Thyroid gland (tissue), 4 donors: ENCODE measurements at regions not wholly inside any gene's neighbourhood (a gene's known extent, or its start where the extent isn't known, plus 50 kb on each side); places are given as distances from the start of the nearest gene placed in this dataset.

Source experiments
- DNase-seq, 2 donors: peaks; one replicate each; pipeline ENCODE4 v3.0.0-alpha.2; 2019
- H3K27ac ChIP-seq, 3 donors: fragments of 200-600 bp; sonication (generic); 1 replicate in 2 of 3; 2 replicates in 1 of 3; pipeline ENCODE4 v1.5.1; 2016 to 2019; ENCODE audit warnings: mild to moderate bottlenecking in 1 of 3, moderate library complexity in 1 of 3
- H3K27me3 ChIP-seq: fragments of 200-600 bp; sonication (generic); one replicate; pipeline ENCODE4 v1.5.1; 2019
- H3K36me3 ChIP-seq, 2 donors: fragments of 200-600 bp; sonication (generic); one replicate each; pipeline ENCODE4 v1.5.1; 2016 to 2019
- H3K4me1 ChIP-seq, 2 donors: fragments of 200-600 bp; sonication (generic); one replicate each; pipeline ENCODE4 v1.5.1; 2017 to 2019
- H3K4me3 ChIP-seq, 3 donors: fragments of 200-600 bp; sonication (generic); replicated peaks in 1 of 3; 1 replicate in 2 of 3; 2 replicates in 1 of 3; pipeline ENCODE4 v1.5.1; 2016; ENCODE audit warnings: mild to moderate bottlenecking in 1 of 3
- H3K9me3 ChIP-seq: fragments of 200-600 bp; sonication (generic); one replicate; pipeline ENCODE4 v1.5.1; 2017
- POLR2A ChIP-seq, 2 donors: fragments of 450-650 bp; IDR thresholded peaks; one replicate each; pipeline ENCODE4 v1.6.1; 2017; ENCODE audit warnings: antibody characterized with exemption in 2 of 2, mild to moderate bottlenecking in 2 of 2, moderate library complexity in 1 of 2
- WGBS, 2 donors: methylation state at CpG; one replicate each; pipeline ENCODE4 v1.1.5; 2017; 5-methylcytosine and 5-hydroxymethylcytosine counted together
- intact Hi-C: fragments of 100-400 bp; cut with DNase I; formaldehyde crosslinking; loops from one replicate; pipeline ENCODE4 v1.15.1; 2023
- TF ChIP-seq, protein P1 (sequence below), 6 experiments: fragments of 200-600 bp in 3 of 6; fragments of 450-650 bp in 3 of 6; sonication (generic) in 3 of 6; IDR thresholded peaks; one replicate each; pipeline ENCODE4 v1.5.1; 2016 to 2019; ENCODE audit warnings: antibody characterized with exemption in 6 of 6, mild to moderate bottlenecking in 2 of 6, inconsistent platforms in 1 of 6, moderate library complexity in 1 of 6

DNA sequence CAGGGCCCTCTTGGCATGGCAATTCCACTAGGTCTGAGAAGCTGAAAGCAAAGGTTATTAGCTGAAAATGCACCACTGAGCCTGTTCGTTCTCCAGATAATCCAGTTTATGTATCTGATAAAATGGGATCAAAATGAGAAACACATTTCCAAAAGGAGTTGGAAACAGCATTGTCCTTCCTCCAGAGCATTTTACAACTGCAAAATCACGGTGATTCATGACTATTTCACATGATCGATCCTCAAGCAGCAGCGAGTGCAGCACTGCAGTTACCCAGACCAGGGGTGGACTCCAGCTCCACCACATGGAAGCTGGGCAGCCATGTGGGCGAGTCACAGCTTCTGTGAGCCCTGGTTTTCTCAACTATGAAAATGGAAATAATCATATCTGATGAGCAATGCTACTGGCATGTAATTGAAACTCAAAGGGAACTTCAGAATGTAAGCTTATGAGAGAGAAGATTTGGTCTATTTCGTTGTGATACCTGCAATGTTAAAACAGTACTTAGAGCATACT is 78.7 kb upstream of the MSX1 start:
- Histone ChIP-seq H3K27ac (no peak overlapping the region), H3K36me3 (no peaks in the 10 kb centered on the region), H3K4me1 (no peaks in the 10 kb centered on the region), H3K27me3 (no peaks in the 10 kb centered on the region), H3K9me3 (no peaks in the 10 kb centered on the region), H3K4me3 (no peak overlapping the region)
- intact Hi-C loops, result no loop called here
- TF ChIP-seq, protein P1, sequence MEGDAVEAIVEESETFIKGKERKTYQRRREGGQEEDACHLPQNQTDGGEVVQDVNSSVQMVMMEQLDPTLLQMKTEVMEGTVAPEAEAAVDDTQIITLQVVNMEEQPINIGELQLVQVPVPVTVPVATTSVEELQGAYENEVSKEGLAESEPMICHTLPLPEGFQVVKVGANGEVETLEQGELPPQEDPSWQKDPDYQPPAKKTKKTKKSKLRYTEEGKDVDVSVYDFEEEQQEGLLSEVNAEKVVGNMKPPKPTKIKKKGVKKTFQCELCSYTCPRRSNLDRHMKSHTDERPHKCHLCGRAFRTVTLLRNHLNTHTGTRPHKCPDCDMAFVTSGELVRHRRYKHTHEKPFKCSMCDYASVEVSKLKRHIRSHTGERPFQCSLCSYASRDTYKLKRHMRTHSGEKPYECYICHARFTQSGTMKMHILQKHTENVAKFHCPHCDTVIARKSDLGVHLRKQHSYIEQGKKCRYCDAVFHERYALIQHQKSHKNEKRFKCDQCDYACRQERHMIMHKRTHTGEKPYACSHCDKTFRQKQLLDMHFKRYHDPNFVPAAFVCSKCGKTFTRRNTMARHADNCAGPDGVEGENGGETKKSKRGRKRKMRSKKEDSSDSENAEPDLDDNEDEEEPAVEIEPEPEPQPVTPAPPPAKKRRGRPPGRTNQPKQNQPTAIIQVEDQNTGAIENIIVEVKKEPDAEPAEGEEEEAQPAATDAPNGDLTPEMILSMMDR (IDR thresholded peaks at IDR 0.05), result no peak
- 82 to 92% methylated on average over 6 of the region's 6 CpGs for whole genome bisulfite sequencing, 2 donors
- no peak for DNase-seq

DNA sequence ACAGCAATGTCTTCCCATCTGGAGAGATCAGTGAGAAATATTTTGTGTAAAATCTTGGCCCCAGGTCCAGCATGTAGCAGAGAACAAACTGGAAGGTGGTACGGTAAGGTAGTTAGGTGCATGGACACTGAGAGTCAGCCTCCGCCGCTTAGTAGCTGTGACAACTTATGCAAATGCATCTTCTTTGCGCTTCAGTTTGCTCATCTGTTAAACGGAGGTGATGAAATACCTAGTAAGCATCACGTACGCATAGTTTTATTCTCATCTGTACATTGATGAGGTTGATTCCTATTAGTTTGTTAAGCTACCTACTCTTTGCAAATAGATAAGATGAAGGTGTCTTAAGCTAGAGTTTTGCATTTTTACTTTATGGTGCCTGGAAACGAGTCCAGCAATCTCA is 80.0 kb upstream of the MSX1 start:
- no peaks in the 10 kb centered on the region for H3K36me3 ChIP-seq
- no peaks in the 10 kb centered on the region for H3K27me3 ChIP-seq
- H3K9me3 ChIP-seq, result no peaks in the 10 kb centered on the region
- DNase-seq, result no peak
- TF ChIP-seq, protein P1 (IDR thresholded peaks at IDR 0.05), result no peak
- TF ChIP-seq POLR2A (IDR thresholded peaks at IDR 0.05), result no peak
- no peak overlapping the region for H3K4me3 ChIP-seq
- no peaks in the 10 kb centered on the region for H3K4me1 ChIP-seq
- intact Hi-C loops, result no loop called here
- H3K27ac ChIP-seq, result no peak overlapping the region
- WGBS, 2 donors, result 90% methylated on average over 8 of the region's 8 CpGs

DNA sequence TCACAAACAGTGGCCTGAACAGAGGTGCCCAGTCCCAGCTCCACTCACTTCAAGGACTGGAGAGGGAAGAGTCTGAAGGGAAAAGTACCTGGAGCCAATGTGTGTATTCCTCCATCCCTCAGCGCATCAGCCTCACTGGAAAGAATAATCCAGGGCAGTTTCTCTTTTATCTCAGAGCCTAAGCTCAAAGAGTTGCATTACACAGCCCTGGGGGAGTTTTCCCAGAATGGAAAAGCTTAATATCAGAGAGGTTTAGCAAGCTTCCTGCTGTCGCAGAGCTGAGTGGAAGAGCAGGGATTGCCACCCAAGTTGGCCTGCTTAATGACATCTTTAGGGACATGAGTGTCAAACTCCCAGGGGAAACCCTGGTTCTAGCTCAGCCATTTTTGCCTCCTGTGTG is 80.4 kb upstream of the MSX1 start:
- Histone ChIP-seq H3K36me3 (no peaks in the 10 kb centered on the region), H3K27me3 (no peaks in the 10 kb centered on the region), H3K9me3 (no peaks in the 10 kb centered on the region), H3K27ac (no peak overlapping the region), H3K4me3 (no peak overlapping the region), H3K4me1 (no peaks in the 10 kb centered on the region)
- no peak for DNase-seq
- intact Hi-C loops, result no loop called here
- no peak for TF ChIP-seq POLR2A (IDR thresholded peaks at IDR 0.05)
- TF ChIP-seq, protein P1 (IDR thresholded peaks at IDR 0.05), result no peak
- WGBS, 2 donors, result 86 to 89% methylated on average over 2 of the region's 2 CpGs

DNA sequence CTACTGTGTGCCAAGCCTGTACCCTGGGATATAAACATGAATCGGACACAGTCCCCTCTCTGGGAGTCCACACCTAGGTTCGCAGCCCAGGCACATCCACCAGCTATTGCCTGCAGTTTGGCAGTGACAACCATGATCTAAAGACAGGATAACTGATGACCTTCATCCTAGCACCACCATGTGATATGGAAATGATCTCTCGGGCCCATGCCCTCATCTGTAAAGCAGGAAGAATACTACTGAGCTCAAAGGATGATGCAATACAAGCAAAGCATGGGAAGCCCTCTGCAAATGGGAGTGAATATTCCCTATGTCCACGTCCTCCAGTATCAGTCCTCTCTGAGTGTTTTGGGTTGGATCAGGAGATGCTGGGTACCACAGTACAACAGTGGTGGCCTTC is 80.9 kb upstream of the MSX1 start:
- intact Hi-C loops, result no loop called here
- Histone ChIP-seq H3K4me3 (no peak overlapping the region), H3K9me3 (no peaks in the 10 kb centered on the region), H3K36me3 (no peaks in the 10 kb centered on the region), H3K27ac (no peak overlapping the region), H3K4me1 (no peaks in the 10 kb centered on the region), H3K27me3 (no peaks in the 10 kb centered on the region)
- no peak for DNase-seq
- WGBS, 2 donors, result 83 to 91% methylated on average over 4 of the region's 4 CpGs
- no peak for TF ChIP-seq POLR2A (IDR thresholded peaks at IDR 0.05)
- TF ChIP-seq, protein P1 (IDR thresholded peaks at IDR 0.05), result no peak

DNA sequence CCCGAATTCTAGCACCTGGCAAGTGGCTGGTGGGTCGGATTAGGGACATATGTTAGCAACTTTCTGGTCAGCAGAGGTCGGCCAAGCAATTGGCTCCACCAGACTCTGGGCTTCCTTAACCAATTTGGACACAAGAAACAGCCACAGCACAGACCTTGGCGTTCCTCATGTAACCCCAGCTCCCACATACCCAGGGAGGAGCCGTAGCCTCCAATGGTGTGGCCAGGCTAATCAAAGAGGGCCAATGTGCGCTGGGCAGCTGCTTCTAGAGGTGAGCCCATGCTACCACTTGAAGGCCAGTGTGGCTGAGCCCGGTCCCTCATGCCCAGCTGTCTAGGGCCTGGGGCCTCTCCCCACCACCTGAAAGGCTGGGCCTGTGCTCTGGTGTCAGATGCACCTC is 82.5 kb upstream of the MSX1 start:
- H3K9me3 ChIP-seq, result no peaks in the 10 kb centered on the region
- TF ChIP-seq POLR2A (IDR thresholded peaks at IDR 0.05), result no peak
- TF ChIP-seq, protein P1 (IDR thresholded peaks at IDR 0.05), result no peak
- no peak overlapping the region for H3K27ac ChIP-seq
- no peaks in the 10 kb centered on the region for H3K27me3 ChIP-seq
- WGBS, 2 donors, result 88 to 91% methylated on average over 5 to 6 of the region's 7 CpGs
- H3K36me3 ChIP-seq, result no peaks in the 10 kb centered on the region
- H3K4me1 ChIP-seq, result no peaks in the 10 kb centered on the region
- H3K4me3 ChIP-seq, result no peak overlapping the region
- intact Hi-C loops, result no loop called here
- no peak for DNase-seq
